SK-N-SH (cell line): ENCODE measurements at regions not wholly inside any gene's neighbourhood (a gene's known extent, or its start where the extent isn't known, plus 50 kb on each side); places are given as distances from the start of the nearest gene placed in this dataset.

Experiments used
- CTCF ChIA-PET: fragments of 300-600, 350-600 bp; formaldehyde crosslinking; extraction: SDS; loops from one replicate; lab custom pipeline; 2021; lab: Yijun Ruan, JAX
- POLR2A ChIA-PET: fragments of 350-600 bp; sonication (Branson Sonifier 250); formaldehyde crosslinking; extraction: SDS; loops from one replicate; lab custom pipeline; 2020; ENCODE audit warnings: antibody characterized with exemption, inconsistent platforms; lab: Yijun Ruan, JAX
- DNase-seq: peaks from one replicate; pipeline ENCODE4 v3.0.0; 2012
- H2AFZ ChIP-seq: fragments of 200-600 bp; sonication (generic); 2 replicates; pipeline ENCODE4 v1.8.1; 2016; ENCODE audit warnings: antibody characterized with exemption, mild to moderate bottlenecking, low read depth
- H3F3A ChIP-seq: fragments of 200-600 bp; sonication (generic); replicated peaks from 2 replicates; pipeline ENCODE3; 2016; ENCODE audit warnings: antibody characterized with exemption, mild to moderate bottlenecking; ENCODE audit not compliant: insufficient read depth
- H3K27ac ChIP-seq, 2 experiments: fragments of 200-500 bp in 1 of 2; fragments of 200-600 bp in 1 of 2; sonication (Bioruptor generic) in 1 of 2; sonication (generic), shearing (Covaris generic) in 1 of 2; 2 replicates each; pipeline versions ENCODE4 v1.5.1 to v1.6.1; 2014 to 2016; ENCODE audit warnings: low read depth in 2 of 2, inconsistent platforms in 1 of 2, low read length in 1 of 2, mild to moderate bottlenecking in 1 of 2, mixed read lengths in 1 of 2
- H3K27me3 ChIP-seq: fragments of 200-600 bp; sonication (generic), shearing (Covaris generic); 2 replicates; pipeline ENCODE4 v1.6.1; 2016; ENCODE audit warnings: mixed run types; ENCODE audit not compliant: insufficient read depth
- H3K36me3 ChIP-seq, 2 experiments: fragments of 200-500 bp in 1 of 2; fragments of 200-600 bp in 1 of 2; sonication (Bioruptor generic) in 1 of 2; sonication (generic) in 1 of 2; replicated peaks in 1 of 2; 2 replicates each; pipeline versions ENCODE3 to v1.5.1; 2014 to 2016; ENCODE audit warnings: low read length in 1 of 2, mild to moderate bottlenecking in 1 of 2; ENCODE audit not compliant: insufficient read depth in 2 of 2, control insufficient read depth in 1 of 2
- H3K4me1 ChIP-seq, 2 experiments: fragments of 200-500 bp in 1 of 2; fragments of 200-600 bp in 1 of 2; sonication (Bioruptor generic) in 1 of 2; sonication (generic), shearing (Covaris generic) in 1 of 2; 2 replicates each; pipeline versions ENCODE4 v1.5.1 to v1.6.1; 2014 to 2016; ENCODE audit warnings: low read depth in 1 of 2, low read length in 1 of 2, mixed run types in 1 of 2; ENCODE audit not compliant: insufficient read depth in 2 of 2, control insufficient read depth in 1 of 2
- H3K4me2 ChIP-seq: fragments of 200-600 bp; sonication (generic), shearing (Covaris generic); 2 replicates; pipeline ENCODE4 v1.6.1; 2017; ENCODE audit warnings: mixed run types
- H3K4me3 ChIP-seq, 2 experiments: fragments of 200-500 bp in 1 of 2; fragments of 200-600 bp in 1 of 2; sonication (Bioruptor generic) in 1 of 2; sonication (generic), shearing (Covaris generic) in 1 of 2; 2 replicates each; pipeline versions ENCODE4 v1.5.1 to v1.8.1; 2014 to 2016; ENCODE audit warnings: low read depth in 2 of 2, inconsistent platforms in 1 of 2, low read length in 1 of 2, mild to moderate bottlenecking in 1 of 2, mixed read lengths in 1 of 2, moderate library complexity in 1 of 2
- H3K79me2 ChIP-seq: fragments of 200-600 bp; sonication (generic); 2 replicates; pipeline ENCODE4 v1.8.1; 2017; ENCODE audit warnings: mild to moderate bottlenecking; ENCODE audit not compliant: insufficient read depth
- H3K9ac ChIP-seq: fragments of 200-600 bp; sonication (generic); 2 replicates; pipeline ENCODE4 v1.6.1; 2017; ENCODE audit warnings: mixed run types
- H3K9me2 ChIP-seq: fragments of 200-600 bp; sonication (generic); 2 replicates; pipeline ENCODE4 v1.6.1; 2017; ENCODE audit warnings: mixed run types
- H3K9me3 ChIP-seq: fragments of 200-600 bp; sonication (generic); 2 replicates; pipeline ENCODE4 v1.6.1; 2017; ENCODE audit warnings: mixed run types, mild to moderate bottlenecking, moderate library complexity
- H4K20me1 ChIP-seq: fragments of 200-600 bp; sonication (generic); 2 replicates; pipeline ENCODE4 v1.6.1; 2017; ENCODE audit warnings: mild to moderate bottlenecking, mixed run types; ENCODE audit not compliant: insufficient read depth
- FOSL2 ChIP-seq: IDR thresholded peaks from 2 replicates; pipeline ENCODE4 v1.4.0; 2012; ENCODE audit warnings: low read depth, mild to moderate bottlenecking, moderate library complexity, borderline replicate concordance
- FOXM1 ChIP-seq: IDR thresholded peaks from 2 replicates; pipeline ENCODE4 v1.4.0; 2012; ENCODE audit warnings: low read depth, mild to moderate bottlenecking
- MXI1 ChIP-seq: IDR thresholded peaks from 2 replicates; pipeline ENCODE4 v1.6.1; 2012; ENCODE audit warnings: mild to moderate bottlenecking, low read depth, low read length, improper control_type of control experiment
- NFIC ChIP-seq: IDR thresholded peaks from 2 replicates; pipeline ENCODE4 v1.4.0; 2012; ENCODE audit warnings: borderline replicate concordance
- RCOR1 ChIP-seq: fragments of 150-350 bp; IDR thresholded peaks from 2 replicates; pipeline ENCODE4 v1.6.1; 2017; ENCODE audit warnings: antibody characterized with exemption, low read length
- RFX5 ChIP-seq: IDR thresholded peaks from 2 replicates; pipeline ENCODE4 v1.6.1; 2012; ENCODE audit warnings: mild to moderate bottlenecking, improper control_type of control experiment, low read length
- RXRA ChIP-seq: IDR thresholded peaks from 2 replicates; pipeline ENCODE4 v1.4.0; 2012; ENCODE audit warnings: low read depth, mild to moderate bottlenecking, borderline replicate concordance
- SIN3A ChIP-seq: IDR thresholded peaks from 2 replicates; pipeline ENCODE4 v1.6.1; 2012; ENCODE audit warnings: low read depth, mild to moderate bottlenecking, low read length, moderate library complexity, borderline replicate concordance
- TCF12 ChIP-seq: IDR thresholded peaks from 2 replicates; pipeline ENCODE4 v1.4.0; 2012
- YY1 ChIP-seq: IDR thresholded peaks from 2 replicates; pipeline ENCODE4 v1.4.0; 2012; ENCODE audit warnings: low read depth, mild to moderate bottlenecking
- WGBS: methylation state at CpG from one replicate; pipeline ENCODE4 v1.1.6; 2017; ENCODE audit warnings: low lambda C conversion rate; 5-methylcytosine and 5-hydroxymethylcytosine counted together
- TF ChIP-seq, protein P1 (sequence below): IDR thresholded peaks from 2 replicates; pipeline ENCODE4 v1.4.0; 2012; ENCODE audit warnings: low read depth, borderline replicate concordance
- TF ChIP-seq, protein P2 (sequence below): IDR thresholded peaks from 2 replicates; pipeline ENCODE4 v1.6.1; 2012; ENCODE audit warnings: mild to moderate bottlenecking, low read depth, low read length, moderate library complexity

DNA sequence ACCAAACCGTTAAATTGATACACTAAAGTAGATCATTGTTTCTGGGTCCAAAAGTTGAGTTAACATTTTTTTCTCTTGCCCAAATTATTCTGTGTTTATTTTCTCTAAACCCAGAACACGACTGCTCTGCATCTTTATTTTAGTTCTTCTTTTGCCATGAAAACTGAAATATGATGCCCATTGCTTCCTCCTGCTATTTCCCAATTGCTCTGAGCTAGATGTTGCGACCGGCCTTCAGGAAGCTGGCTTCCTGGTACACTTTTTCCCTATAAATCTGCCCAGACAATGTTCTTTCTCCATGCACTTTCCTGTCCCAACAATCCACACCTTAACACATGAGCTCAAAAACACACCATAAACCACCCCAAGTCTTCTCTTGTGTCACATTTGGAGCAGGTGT is 501.4 kb downstream of the FBXO15 start:
- H3K27me3 ChIP-seq, result no peaks in the 10 kb centered on the region
- peak overlapping the region; percentile 30 for H3K4me2 ChIP-seq
- H2AFZ ChIP-seq, result no peak overlapping the region; the same call in 1 of the 2 replicates
- no peaks in the 10 kb centered on the region for H3K9me3 ChIP-seq
- H3K9me2 ChIP-seq, result no peaks in the 10 kb centered on the region
- H3K4me3 ChIP-seq, result no peak overlapping the region
- H3K9ac ChIP-seq, result peak overlapping the region; percentile 48; the same call in 1 of the 2 replicates
- H3K79me2 ChIP-seq, result no peaks in the 10 kb centered on the region
- TF ChIP-seq, protein P1, sequence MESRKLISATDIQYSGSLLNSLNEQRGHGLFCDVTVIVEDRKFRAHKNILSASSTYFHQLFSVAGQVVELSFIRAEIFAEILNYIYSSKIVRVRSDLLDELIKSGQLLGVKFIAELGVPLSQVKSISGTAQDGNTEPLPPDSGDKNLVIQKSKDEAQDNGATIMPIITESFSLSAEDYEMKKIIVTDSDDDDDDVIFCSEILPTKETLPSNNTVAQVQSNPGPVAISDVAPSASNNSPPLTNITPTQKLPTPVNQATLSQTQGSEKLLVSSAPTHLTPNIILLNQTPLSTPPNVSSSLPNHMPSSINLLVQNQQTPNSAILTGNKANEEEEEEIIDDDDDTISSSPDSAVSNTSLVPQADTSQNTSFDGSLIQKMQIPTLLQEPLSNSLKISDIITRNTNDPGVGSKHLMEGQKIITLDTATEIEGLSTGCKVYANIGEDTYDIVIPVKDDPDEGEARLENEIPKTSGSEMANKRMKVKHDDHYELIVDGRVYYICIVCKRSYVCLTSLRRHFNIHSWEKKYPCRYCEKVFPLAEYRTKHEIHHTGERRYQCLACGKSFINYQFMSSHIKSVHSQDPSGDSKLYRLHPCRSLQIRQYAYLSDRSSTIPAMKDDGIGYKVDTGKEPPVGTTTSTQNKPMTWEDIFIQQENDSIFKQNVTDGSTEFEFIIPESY, result no peak
- no peak for TF ChIP-seq YY1
- TF ChIP-seq RFX5, result no peak
- no peak for TF ChIP-seq RCOR1
- no peak for TF ChIP-seq FOXM1
- no peak for TF ChIP-seq RXRA
- TF ChIP-seq SIN3A, result no peak
- TF ChIP-seq MXI1, result no peak
- TF ChIP-seq, protein P2, sequence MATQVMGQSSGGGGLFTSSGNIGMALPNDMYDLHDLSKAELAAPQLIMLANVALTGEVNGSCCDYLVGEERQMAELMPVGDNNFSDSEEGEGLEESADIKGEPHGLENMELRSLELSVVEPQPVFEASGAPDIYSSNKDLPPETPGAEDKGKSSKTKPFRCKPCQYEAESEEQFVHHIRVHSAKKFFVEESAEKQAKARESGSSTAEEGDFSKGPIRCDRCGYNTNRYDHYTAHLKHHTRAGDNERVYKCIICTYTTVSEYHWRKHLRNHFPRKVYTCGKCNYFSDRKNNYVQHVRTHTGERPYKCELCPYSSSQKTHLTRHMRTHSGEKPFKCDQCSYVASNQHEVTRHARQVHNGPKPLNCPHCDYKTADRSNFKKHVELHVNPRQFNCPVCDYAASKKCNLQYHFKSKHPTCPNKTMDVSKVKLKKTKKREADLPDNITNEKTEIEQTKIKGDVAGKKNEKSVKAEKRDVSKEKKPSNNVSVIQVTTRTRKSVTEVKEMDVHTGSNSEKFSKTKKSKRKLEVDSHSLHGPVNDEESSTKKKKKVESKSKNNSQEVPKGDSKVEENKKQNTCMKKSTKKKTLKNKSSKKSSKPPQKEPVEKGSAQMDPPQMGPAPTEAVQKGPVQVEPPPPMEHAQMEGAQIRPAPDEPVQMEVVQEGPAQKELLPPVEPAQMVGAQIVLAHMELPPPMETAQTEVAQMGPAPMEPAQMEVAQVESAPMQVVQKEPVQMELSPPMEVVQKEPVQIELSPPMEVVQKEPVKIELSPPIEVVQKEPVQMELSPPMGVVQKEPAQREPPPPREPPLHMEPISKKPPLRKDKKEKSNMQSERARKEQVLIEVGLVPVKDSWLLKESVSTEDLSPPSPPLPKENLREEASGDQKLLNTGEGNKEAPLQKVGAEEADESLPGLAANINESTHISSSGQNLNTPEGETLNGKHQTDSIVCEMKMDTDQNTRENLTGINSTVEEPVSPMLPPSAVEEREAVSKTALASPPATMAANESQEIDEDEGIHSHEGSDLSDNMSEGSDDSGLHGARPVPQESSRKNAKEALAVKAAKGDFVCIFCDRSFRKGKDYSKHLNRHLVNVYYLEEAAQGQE, result no peak
- TF ChIP-seq NFIC, result no peak
- no peaks in the 10 kb centered on the region for H4K20me1 ChIP-seq
- POLR2A ChIA-PET, result no interaction called here
- no peaks in the 10 kb centered on the region for H3K36me3 ChIP-seq
- DNase-seq, result no peak
- peak overlapping the region; percentile 71 to 82; a peak in 3 of 4 replicates for H3K27ac ChIP-seq
- H3K4me1 ChIP-seq, result peaks cover 0 to 23% of the 10 kb centered on the region in 2 experiments; a peak in 3 of 4 replicates
- peaks cover 29% of the 10 kb centered on the region for H3F3A ChIP-seq
- CTCF ChIA-PET, result no interaction called here
- WGBS, result 25% methylated on average over 4 of the region's 4 CpGs

DNA sequence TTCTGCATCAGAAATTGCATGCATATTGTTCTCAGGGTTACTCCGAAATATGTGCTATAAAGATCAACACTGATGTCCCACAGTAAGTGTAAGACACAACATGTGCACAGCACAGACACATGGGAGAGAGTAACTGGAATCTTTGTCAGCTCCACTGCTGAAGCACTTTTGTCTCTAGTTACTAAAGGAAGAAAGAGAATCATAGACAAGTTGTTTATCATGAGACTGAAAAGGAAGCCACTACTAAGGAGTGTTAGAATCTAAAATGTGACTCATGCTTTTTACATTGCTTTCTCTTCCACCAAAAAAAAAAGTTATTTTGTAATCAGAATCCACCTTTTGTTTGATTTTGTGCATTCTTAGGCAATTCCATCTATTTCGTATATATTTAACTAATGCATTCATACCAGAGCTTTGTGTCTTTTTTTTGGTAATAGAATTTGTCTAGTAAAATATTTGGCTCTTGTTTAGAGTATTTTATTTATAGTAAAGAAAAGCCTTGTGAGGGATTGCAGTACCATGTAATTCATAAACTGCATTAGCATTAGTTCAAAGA is 502.4 kb downstream of the FBXO15 start:
- Histone ChIP-seq H3K9ac (no peak overlapping the region), H3K4me2 (peak overlapping the region; percentile 30), H3K79me2 (no peaks in the 10 kb centered on the region), H3K4me1 (peaks cover 0 to 23% of the 10 kb centered on the region in 2 experiments; a peak in 3 of 4 replicates), H3K4me3 (no peak overlapping the region), H3K9me3 (no peaks in the 10 kb centered on the region), H3K9me2 (no peaks in the 10 kb centered on the region), H3K27ac (peak overlapping the region; percentile 71 to 82; a peak in 3 of 4 replicates), H3K36me3 (no peaks in the 10 kb centered on the region), H4K20me1 (no peaks in the 10 kb centered on the region), H2AFZ (peak overlapping the region; percentile 39; the same call in 1 of the 2 replicates), H3K27me3 (no peaks in the 10 kb centered on the region), H3F3A (peaks cover 29% of the 10 kb centered on the region)
- CTCF ChIA-PET, result no interaction called here
- DNase-seq, result no peak
- TF ChIP-seq FOSL2 (peak; percentile 21; the same call in 1 of the 2 replicates), TCF12 (no peak)
- WGBS, result 22% methylated on average over 2 of the region's 2 CpGs
- POLR2A ChIA-PET, result no interaction called here
